ENCODE measurements at regions not wholly inside any gene's neighbourhood (a gene's known extent, or its start where the extent isn't known, plus 50 kb on each side); places are given as distances from the start of the nearest gene placed in this dataset.
"Not testable (repeated sequence)": the region's sequence is repeated elsewhere in the genome, so short reads cannot be mapped to it uniquely, and the experiment has no call there.

- no peaks in the 10 kb centered on the region for H3K36me3 ChIP-seq
- DNase-seq, result no peak
- no peaks in the 10 kb centered on the region for H3K27me3 ChIP-seq
- TF ChIP-seq, protein P1, sequence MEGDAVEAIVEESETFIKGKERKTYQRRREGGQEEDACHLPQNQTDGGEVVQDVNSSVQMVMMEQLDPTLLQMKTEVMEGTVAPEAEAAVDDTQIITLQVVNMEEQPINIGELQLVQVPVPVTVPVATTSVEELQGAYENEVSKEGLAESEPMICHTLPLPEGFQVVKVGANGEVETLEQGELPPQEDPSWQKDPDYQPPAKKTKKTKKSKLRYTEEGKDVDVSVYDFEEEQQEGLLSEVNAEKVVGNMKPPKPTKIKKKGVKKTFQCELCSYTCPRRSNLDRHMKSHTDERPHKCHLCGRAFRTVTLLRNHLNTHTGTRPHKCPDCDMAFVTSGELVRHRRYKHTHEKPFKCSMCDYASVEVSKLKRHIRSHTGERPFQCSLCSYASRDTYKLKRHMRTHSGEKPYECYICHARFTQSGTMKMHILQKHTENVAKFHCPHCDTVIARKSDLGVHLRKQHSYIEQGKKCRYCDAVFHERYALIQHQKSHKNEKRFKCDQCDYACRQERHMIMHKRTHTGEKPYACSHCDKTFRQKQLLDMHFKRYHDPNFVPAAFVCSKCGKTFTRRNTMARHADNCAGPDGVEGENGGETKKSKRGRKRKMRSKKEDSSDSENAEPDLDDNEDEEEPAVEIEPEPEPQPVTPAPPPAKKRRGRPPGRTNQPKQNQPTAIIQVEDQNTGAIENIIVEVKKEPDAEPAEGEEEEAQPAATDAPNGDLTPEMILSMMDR (IDR thresholded peaks at IDR 0.05), result no peak
- H3K27ac ChIP-seq, result no peak overlapping the region
- no peaks in the 10 kb centered on the region for H3K9me3 ChIP-seq
- no peak for FAIRE-seq
- intact Hi-C loops (cut with DNase I), result no loop called here
- 40 to 50% methylated on average over 3 of the region's 3 CpGs for WGBS, 2 donors
- no peak for ATAC-seq
- no peak overlapping the region for H3K4me3 ChIP-seq
- H3K4me1 ChIP-seq, result no peaks in the 10 kb centered on the region
Measured at GRCh38 chr4:28062562-28062961, 1201.9 kb downstream of the STIM2 start.

DNA sequence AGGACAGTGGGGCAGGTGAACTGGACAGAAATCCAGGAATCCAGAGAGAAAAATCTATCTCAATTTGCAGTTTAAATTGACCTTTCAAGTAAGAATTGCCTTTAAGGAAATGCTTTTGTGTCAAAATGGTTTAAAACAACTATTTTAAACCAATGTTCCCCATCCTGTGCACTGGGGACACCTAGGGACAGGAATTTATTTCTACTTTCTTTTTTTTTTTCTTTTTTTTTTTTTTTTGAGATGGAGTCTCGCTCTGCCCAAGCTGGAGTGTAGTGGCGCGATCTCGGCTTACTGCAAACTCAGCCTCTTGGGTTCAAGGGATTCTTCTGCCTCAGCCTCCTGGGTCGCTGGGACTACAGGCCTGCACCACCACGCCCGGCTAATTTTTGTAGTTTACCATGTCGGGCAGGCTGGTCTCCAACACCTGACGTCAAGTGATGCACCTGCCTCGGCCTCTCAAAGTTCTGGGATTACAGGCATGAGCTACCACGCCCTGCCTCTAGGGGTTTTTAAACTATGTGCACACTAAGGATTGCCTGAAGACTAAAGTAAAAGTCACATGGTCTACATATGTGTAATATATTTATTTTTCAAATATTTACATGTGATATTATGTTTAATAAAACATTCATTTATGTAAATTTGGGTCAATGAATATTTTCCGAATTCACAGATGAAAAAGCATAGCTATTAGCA is 1213.4 kb downstream of the STIM2 start:
- no peaks in the 10 kb centered on the region for H3K9me3 ChIP-seq
- FAIRE-seq, result no peak
- no peaks in the 10 kb centered on the region for H3K4me1 ChIP-seq
- H3K27ac ChIP-seq, result no peak overlapping the region
- no peak for DNase-seq
- ATAC-seq, result no peak
- H3K4me3 ChIP-seq, result no peak overlapping the region
- TF ChIP-seq, protein P1 (IDR thresholded peaks at IDR 0.05), result no peak
- intact Hi-C loops (cut with DNase I), result no loop called here
- 63 to 76% methylated on average over 12 of the region's 12 CpGs for WGBS, 2 donors
- H3K36me3 ChIP-seq, result no peaks in the 10 kb centered on the region
- H3K27me3 ChIP-seq, result no peaks in the 10 kb centered on the region

GRCh38 chr4:28075401-28075956 is 1214.8 kb downstream of the STIM2 start:
- Histone ChIP-seq H3K4me1 (no peaks in the 10 kb centered on the region), H3K36me3 (no peaks in the 10 kb centered on the region), H3K9me3 (no peaks in the 10 kb centered on the region), H3K4me3 (no peak overlapping the region), H3K27me3 (no peaks in the 10 kb centered on the region), H3K27ac (no peak overlapping the region)
- intact Hi-C loops (cut with DNase I), result no loop called here
- ATAC-seq (no peak), DNase-seq (no peak), FAIRE-seq (no peak)
- TF ChIP-seq, protein P1 (IDR thresholded peaks at IDR 0.05), result no peak

GRCh38 chr4:28077203-28077602 is 1216.6 kb downstream of the STIM2 start:
- FAIRE-seq, result not testable (repeated sequence)

DNA sequence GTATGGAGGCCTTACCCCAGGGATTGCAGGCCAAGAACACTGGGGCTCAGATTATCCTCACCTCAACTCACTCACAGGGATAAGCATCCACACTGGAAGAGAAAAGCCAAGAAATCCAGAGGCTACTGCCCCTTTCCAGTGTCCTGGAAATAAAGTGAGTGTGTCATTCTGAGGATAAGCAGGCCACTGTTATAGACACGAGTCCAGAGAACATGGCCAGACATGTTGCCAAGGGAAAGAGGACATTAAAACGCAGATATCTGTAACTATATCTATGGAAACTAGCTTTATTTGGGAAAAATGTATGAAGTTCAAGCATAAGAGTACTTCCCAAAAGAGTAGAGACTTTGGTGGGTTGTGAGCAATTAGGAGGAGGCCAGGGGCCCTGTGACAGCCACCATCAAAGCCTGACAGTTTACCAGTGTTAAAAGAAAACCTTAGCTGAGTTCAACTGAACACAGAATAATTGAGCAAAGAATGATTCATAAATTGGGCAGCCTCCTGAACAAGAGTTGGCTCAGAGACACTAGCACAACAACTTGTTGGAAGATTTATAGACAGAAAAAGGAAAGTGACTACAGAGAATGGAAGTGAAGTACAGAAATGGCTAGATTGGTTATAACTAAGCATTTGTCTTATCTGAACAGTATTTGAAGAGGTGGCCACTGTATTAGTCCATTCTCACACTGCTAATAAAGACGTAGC is 1222.2 kb downstream of the STIM2 start:
- TF ChIP-seq, protein P1 (IDR thresholded peaks at IDR 0.05), result no peak
- FAIRE-seq, result no peak
- H3K4me3 ChIP-seq, result no peak overlapping the region
- 40 to 51% methylated on average over 3 of the region's 3 CpGs for WGBS, 2 donors
- no peak overlapping the region for H3K27ac ChIP-seq
- no peaks in the 10 kb centered on the region for H3K9me3 ChIP-seq
- no peaks in the 10 kb centered on the region for H3K27me3 ChIP-seq
- intact Hi-C loops (cut with DNase I), result no loop called here
- no peak for ATAC-seq
- no peak for DNase-seq
- H3K4me1 ChIP-seq, result no peaks in the 10 kb centered on the region
- H3K36me3 ChIP-seq, result no peaks in the 10 kb centered on the region

More at GRCh38 chr4:28077203-28077602, 1216.6 kb downstream of the STIM2 start:
- H3K27ac ChIP-seq; H3K4me1 ChIP-seq; intact Hi-C loops (cut with DNase I); H3K27me3 ChIP-seq; H3K36me3 ChIP-seq; H3K9me3 ChIP-seq; H3K4me3 ChIP-seq; ATAC-seq: not testable (repeated sequence)
- peak in 1 of 6 donors; percentile 26 for DNase-seq
- 54 to 65% methylated on average over 9 of the region's 9 CpGs for WGBS, 2 donors
